Sigmoid colon (tissue), 3 donors: ENCODE measurements at regions not wholly inside any gene's neighbourhood (a gene's known extent, or its start where the extent isn't known, plus 50 kb on each side); places are given as distances from the start of the nearest gene placed in this dataset.

Experiments
- POLR2A ChIP-seq, 2 donors: fragments of 450-650 bp; IDR thresholded peaks; one replicate each; pipeline ENCODE4 v1.6.1; 2016; ENCODE audit warnings: antibody characterized with exemption in 2 of 2, mild to moderate bottlenecking in 2 of 2, moderate library complexity in 2 of 2
- TF ChIP-seq, protein P1 (sequence below), 4 experiments: fragments of 450-650 bp in 3 of 4; fragments of 200-600 bp in 1 of 4; IDR thresholded peaks; one replicate each; pipeline ENCODE4 v1.5.1; 2016 to 2019; ENCODE audit warnings: antibody characterized with exemption in 4 of 4, mild to moderate bottlenecking in 3 of 4, moderate library complexity in 2 of 4

- TF ChIP-seq, protein P1, sequence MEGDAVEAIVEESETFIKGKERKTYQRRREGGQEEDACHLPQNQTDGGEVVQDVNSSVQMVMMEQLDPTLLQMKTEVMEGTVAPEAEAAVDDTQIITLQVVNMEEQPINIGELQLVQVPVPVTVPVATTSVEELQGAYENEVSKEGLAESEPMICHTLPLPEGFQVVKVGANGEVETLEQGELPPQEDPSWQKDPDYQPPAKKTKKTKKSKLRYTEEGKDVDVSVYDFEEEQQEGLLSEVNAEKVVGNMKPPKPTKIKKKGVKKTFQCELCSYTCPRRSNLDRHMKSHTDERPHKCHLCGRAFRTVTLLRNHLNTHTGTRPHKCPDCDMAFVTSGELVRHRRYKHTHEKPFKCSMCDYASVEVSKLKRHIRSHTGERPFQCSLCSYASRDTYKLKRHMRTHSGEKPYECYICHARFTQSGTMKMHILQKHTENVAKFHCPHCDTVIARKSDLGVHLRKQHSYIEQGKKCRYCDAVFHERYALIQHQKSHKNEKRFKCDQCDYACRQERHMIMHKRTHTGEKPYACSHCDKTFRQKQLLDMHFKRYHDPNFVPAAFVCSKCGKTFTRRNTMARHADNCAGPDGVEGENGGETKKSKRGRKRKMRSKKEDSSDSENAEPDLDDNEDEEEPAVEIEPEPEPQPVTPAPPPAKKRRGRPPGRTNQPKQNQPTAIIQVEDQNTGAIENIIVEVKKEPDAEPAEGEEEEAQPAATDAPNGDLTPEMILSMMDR (IDR thresholded peaks at IDR 0.05) = no peak
- TF ChIP-seq POLR2A (IDR thresholded peaks at IDR 0.05) = no peak
Observed at GRCh38 chr18:60228609-60229595, 143.7 kb downstream of the MC4R start.
